K562 (cell line): ENCODE measurements at regions not wholly inside any gene's neighbourhood (a gene's known extent, or its start where the extent isn't known, plus 50 kb on each side); places are given as distances from the start of the nearest gene placed in this dataset.

Source experiments
- ARHGAP35 ChIP-seq: fragments of 450-650 bp; IDR thresholded peaks from 2 replicates; pipeline ENCODE4 v1.6.1; 2018; ENCODE audit not compliant: partially characterized antibody
- ASH1L ChIP-seq: fragments of 450-650 bp; IDR thresholded peaks from 2 replicates; pipeline ENCODE4 v1.6.1; 2018; ENCODE audit warnings: borderline replicate concordance, mild to moderate bottlenecking, low read depth; ENCODE audit not compliant: partially characterized antibody
- BRD4 ChIP-seq: fragments of 200-600 bp; sonication (generic); IDR thresholded peaks from 2 replicates; pipeline ENCODE4 v1.6.1; 2017; ENCODE audit warnings: inconsistent platforms
- ETV1 ChIP-seq: fragments of 450-650 bp; conservative IDR thresholded peaks from 2 replicates; pipeline ENCODE4 v1.6.1; 2016; ENCODE audit warnings: missing genetic modification characterization, control low read depth, low read depth, missing compliant biosample characterization
- ETV5 ChIP-seq: sonication (generic); formaldehyde crosslinking; IDR thresholded peaks from 2 replicates; pipeline ENCODE4 v1.4.0; 2020; ENCODE audit warnings: low read depth, mild to moderate bottlenecking, missing genetic modification reagents
- HLTF ChIP-seq: fragments of 450-650 bp; IDR thresholded peaks from 2 replicates; pipeline ENCODE4 v1.6.1; 2016
- ILF3 ChIP-seq: fragments of 450-650 bp; IDR thresholded peaks from 2 replicates; pipeline ENCODE4 v1.6.1; 2018; ENCODE audit warnings: antibody characterized with exemption, mild to moderate bottlenecking, moderate library complexity, borderline replicate concordance
- JUNB ChIP-seq: fragments of 450-650 bp; formaldehyde crosslinking; conservative IDR thresholded peaks from 2 replicates; pipeline ENCODE4 v1.4.0; 2020; ENCODE audit warnings: mild to moderate bottlenecking
- KLF1 ChIP-seq: fragments of 450-650 bp; IDR thresholded peaks from 2 replicates; pipeline ENCODE4 v1.6.1; 2016; ENCODE audit warnings: missing genetic modification characterization, missing compliant biosample characterization
- MCM7 ChIP-seq, 2 experiments: fragments of 450-650 bp; IDR thresholded peaks; 2 replicates each; pipeline ENCODE4 v1.6.1; 2016 to 2018
- NFXL1 ChIP-seq: fragments of 450-650 bp; formaldehyde crosslinking; IDR thresholded peaks from 2 replicates; pipeline ENCODE4 v1.4.0; 2021; ENCODE audit warnings: mild to moderate bottlenecking
- NONO ChIP-seq, 2 experiments: fragments of 200-400 bp in 1 of 2; fragments of 450-650 bp in 1 of 2; formaldehyde crosslinking in 1 of 2; IDR thresholded peaks; 2 replicates each; pipeline ENCODE4 v1.6.1; 2017; ENCODE audit warnings: low read depth in 2 of 2, mild to moderate bottlenecking in 2 of 2, moderate library complexity in 2 of 2, low read length in 1 of 2
- NR3C1 ChIP-seq: sonication (generic); formaldehyde crosslinking; IDR thresholded peaks from 2 replicates; pipeline ENCODE4 v1.8.1; 2022; ENCODE audit warnings: missing genetic modification reagents
- PCBP1 ChIP-seq: fragments of 200-400 bp; formaldehyde crosslinking; IDR thresholded peaks from 2 replicates; pipeline ENCODE4 v1.6.1; 2018; ENCODE audit warnings: mild to moderate bottlenecking, low read depth, low read length; ENCODE audit not compliant: poor library complexity, severe bottlenecking
- RNF2 ChIP-seq: sonication (generic); IDR thresholded peaks from 2 replicates; pipeline ENCODE4 v1.6.1; 2016
- SMC3 ChIP-seq: conservative IDR thresholded peaks from 2 replicates; pipeline ENCODE4 v1.6.1; 2011; ENCODE audit warnings: low read depth, low read length, improper control_type of control experiment; ENCODE audit not compliant: insufficient read depth
- STAT5A ChIP-seq: IDR thresholded peaks from 2 replicates; pipeline ENCODE4 v1.6.1; 2012; ENCODE audit warnings: low read length, inconsistent platforms, borderline replicate concordance
- TBL1XR1 ChIP-seq, 2 experiments: IDR thresholded peaks; 2 replicates each; pipeline ENCODE4 v1.6.1; 2012; ENCODE audit warnings: improper control_type of control experiment in 2 of 2, low read length in 2 of 2, mild to moderate bottlenecking in 1 of 2
- TEAD2 ChIP-seq: fragments of 450-650 bp; IDR thresholded peaks from 2 replicates; pipeline ENCODE4 v1.6.1; 2016; ENCODE audit warnings: missing genetic modification characterization, control low read depth, missing compliant biosample characterization
- TEAD4 ChIP-seq, 2 experiments: sonication (generic) in 1 of 2; formaldehyde crosslinking in 1 of 2; IDR thresholded peaks; 2 replicates each; pipeline versions ENCODE4 v1.6.1 to v1.8.0; 2012 to 2022; ENCODE audit warnings: borderline replicate concordance in 1 of 2, inconsistent platforms in 1 of 2, low read length in 1 of 2, mild to moderate bottlenecking in 1 of 2, missing genetic modification reagents in 1 of 2
- YBX1 ChIP-seq: fragments of 450-650 bp; IDR thresholded peaks from 2 replicates; pipeline ENCODE4 v1.7.1; 2016; ENCODE audit warnings: mild to moderate bottlenecking
- ZBTB8A ChIP-seq: fragments of 450-650 bp; IDR thresholded peaks from 2 replicates; pipeline ENCODE4 v1.6.1; 2018; ENCODE audit warnings: mild to moderate bottlenecking, moderate library complexity; ENCODE audit not compliant: partially characterized antibody
- ZNF121 ChIP-seq: sonication (generic); formaldehyde crosslinking; conservative IDR thresholded peaks from 2 replicates; pipeline ENCODE4 v1.8.0; 2022; ENCODE audit warnings: missing genetic modification reagents
- ZNF395 ChIP-seq: fragments of 200-800 bp; sonication (Bioruptor generic); IDR thresholded peaks from 2 replicates; pipeline ENCODE4 v1.6.1; 2017; ENCODE audit warnings: missing genetic modification characterization, missing compliant biosample characterization
- ZNF431 ChIP-seq: sonication (generic); formaldehyde crosslinking; IDR thresholded peaks from 2 replicates; pipeline ENCODE4 v1.8.0; 2022; ENCODE audit warnings: mild to moderate bottlenecking, missing genetic modification reagents
- ZNF444 ChIP-seq: fragments of 250-450 bp; sonication (Bioruptor Pico); IDR thresholded peaks from 2 replicates; pipeline ENCODE4 v1.4.0; 2020; ENCODE audit warnings: mild to moderate bottlenecking, moderate library complexity
- ZNF511 ChIP-seq: sonication (generic); formaldehyde crosslinking; IDR thresholded peaks from 2 replicates; pipeline ENCODE4 v1.8.0; 2022; ENCODE audit warnings: mild to moderate bottlenecking, missing genetic modification reagents
- ZNF830 ChIP-seq: fragments of 250-450 bp; sonication (Bioruptor Pico); IDR thresholded peaks from 2 replicates; pipeline ENCODE4 v1.5.0; 2021; ENCODE audit warnings: mild to moderate bottlenecking

- TF ChIP-seq NFXL1 (CRISPR knock-in tag) (no peak), NR3C1 (no peak), ZNF830 (CRISPR knock-in tag) (no peak), TEAD4 (IDR thresholded peaks at IDR 0.05; ENCODE audit: low read length) (no peak), TEAD4 (CRISPR knock-in tag; IDR thresholded peaks at IDR 0.05; ENCODE audit: borderline replicate concordance) (no peak), ETV1 (tag) (no peak; the same call in 1 of the 2 replicates), ASH1L (no peak), KLF1 (tag) (no peak), ILF3 (no peak), ZNF431 (CRISPR knock-in tag) (no peak), TEAD2 (no peak), ZNF395 (no peak), ARHGAP35 (peak; percentile 43), BRD4 (no peak), ETV5 (CRISPR knock-in tag) (no peak), ZNF121 (CRISPR knock-in tag) (no peak), RNF2 (peak; percentile 20; the same call in 1 of the 2 replicates), MCM7 (IDR thresholded peaks at IDR 0.05) (no peak), ZBTB8A (no peak), ZNF511 (CRISPR knock-in tag) (no peak), STAT5A (no peak), YBX1 (no peak), SMC3 (no peak), NONO (IDR thresholded peaks at IDR 0.05; ENCODE audit: low read depth in 2 of 2, low read length in 1 of 2) (no peak), PCBP1 (no peak), JUNB (peak; percentile 94), TBL1XR1 (IDR thresholded peaks at IDR 0.05; ENCODE audit: low read length in 2 of 2) (peak in 1 of 2 experiments; percentile 96; a peak in 2 of 4 replicates), ZNF444 (no peak), HLTF (peak; percentile 68; the same call in 1 of the 2 replicates)
Measured at GRCh38 chr1:3992103-3992556, 92.1 kb upstream of the C1orf174 start (continued).
